GM19240 (cell line): ENCODE measurements at regions not wholly inside any gene's neighbourhood (a gene's known extent, or its start where the extent isn't known, plus 50 kb on each side); places are given as distances from the start of the nearest gene placed in this dataset.
"Not testable (repeated sequence)": the region's sequence is repeated elsewhere in the genome, so short reads cannot be mapped to it uniquely, and the experiment has no call there.

ENCODE experiments used
- DNase-seq: peaks from one replicate; pipeline ENCODE4 v3.0.0; 2011; ENCODE audit warnings: low spot score; ENCODE audit not compliant: insufficient read length

- not testable (repeated sequence) for DNase-seq
Observed at GRCh38 chr1:200284236-200284635, 125.6 kb downstream of the ZNF281 start.

DNA sequence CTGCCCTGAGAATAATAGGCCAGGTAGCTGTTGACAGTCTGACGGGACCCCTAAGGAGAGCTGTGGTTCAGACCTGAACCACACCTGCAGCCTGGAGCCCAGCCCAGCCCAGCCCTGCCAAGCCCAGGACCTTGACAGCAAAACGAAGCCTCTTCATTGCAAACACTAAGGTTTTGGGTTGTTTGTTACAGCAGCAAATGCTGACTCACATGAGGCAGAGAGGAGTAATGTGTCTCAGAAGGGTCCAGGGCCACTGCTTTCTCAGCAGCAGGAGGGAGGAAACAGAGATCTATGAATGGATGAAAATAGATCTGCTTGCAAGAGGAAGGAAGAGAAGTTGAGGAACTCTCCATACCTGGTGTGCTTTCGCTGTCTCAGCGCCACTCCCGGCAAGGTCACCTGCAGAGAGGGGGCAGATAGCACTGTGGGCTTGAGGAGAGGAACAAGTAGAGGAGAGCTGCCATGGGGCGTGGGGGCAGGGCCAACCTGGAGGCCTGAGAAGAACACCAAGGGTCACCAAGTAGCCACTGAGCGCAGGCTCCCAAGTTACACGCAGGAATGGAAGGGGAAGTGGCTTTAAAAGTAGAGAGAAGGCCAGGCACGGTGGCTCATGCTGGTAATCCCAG lies 127.2 kb downstream of the ZNF281 start:
- DNase-seq = no peak

DNA sequence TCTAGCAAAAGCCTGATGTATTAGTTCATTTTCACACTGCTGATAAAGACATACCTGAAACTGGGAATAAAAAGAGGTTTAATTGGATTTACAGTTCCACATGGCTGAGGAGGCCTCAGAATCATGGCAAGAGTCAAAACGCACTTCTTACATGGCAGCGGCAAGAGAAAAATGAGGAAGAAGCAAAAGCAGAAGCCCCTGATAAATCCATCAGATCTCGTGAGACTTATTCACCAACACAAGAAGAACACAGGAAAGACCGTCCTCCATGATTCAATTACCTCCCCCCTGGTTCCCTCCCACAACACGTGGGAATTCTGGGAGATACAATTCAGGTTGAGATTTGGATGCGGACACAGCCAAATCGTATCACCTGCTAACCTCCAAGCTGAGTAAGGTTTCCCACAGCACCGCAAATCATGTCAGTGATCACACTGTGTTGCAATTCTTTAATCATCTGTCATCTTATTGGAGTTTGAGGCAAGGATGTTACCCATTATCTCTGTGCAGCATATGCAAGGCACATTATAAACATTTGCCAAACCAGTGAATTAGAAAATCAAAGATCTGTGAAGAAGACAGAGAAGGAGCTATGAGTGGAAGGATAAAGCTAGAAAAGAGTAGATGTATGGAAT lies 128.5 kb downstream of the ZNF281 start:
- no peak for DNase-seq

DNA sequence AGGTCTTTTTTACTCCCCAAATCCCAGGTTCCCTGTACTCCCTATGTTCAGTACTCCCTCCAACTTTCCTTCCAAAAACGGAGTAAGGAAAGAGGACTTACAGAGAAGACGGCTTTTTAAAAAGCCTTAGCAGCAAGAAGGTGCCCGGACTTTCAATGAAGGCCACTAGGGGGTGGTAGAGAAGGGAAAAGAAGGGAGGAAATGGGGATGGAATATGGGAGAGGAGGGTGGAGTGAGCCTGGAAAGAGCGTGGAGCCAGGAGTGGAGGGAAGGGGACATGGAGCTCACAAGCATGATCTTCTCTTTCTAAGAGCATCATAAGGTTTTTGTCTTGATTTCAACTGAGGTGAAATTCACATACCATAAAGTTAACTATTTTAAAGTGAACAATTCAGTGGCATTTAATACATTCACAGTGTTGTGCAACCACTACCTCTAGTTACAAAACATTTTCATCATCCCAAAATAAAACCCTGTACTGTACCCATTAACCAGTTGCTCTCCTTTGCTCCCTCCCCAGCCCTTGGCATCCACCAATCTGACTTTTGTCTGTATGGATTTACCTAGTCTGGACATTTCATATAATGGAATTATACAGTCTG lies 129.9 kb downstream of the ZNF281 start:
- DNase-seq = no peak

DNA sequence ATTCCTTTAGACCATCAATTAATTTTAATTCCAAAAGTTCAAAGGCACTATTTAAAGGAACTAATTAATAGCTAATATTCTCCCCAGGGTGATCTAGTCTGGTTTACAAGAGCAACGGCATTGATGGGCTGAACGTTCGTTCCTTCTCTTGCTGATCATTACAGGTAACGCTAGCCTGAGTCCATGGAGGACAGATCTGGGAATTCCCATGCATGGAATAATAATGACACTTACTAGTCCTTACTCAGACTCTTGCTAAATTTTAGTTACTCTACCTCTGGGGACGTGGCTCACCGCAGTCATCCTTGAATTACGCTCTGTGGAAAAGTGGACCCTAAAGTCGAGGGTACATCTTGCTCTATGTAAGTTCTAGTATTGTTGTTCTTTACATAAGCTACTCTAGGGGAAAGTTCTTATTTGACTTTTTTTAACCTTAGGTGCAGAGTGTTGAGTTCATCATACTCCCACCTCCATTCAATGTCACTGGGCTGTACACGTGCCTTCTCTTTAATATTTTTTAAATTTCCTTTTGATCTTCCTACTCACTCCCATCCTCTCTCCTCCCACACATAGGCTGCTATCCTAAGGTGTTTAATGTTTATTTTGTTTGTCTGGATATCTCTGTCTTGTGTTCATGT lies 133.9 kb downstream of the ZNF281 start:
- DNase-seq = no peak

DNA sequence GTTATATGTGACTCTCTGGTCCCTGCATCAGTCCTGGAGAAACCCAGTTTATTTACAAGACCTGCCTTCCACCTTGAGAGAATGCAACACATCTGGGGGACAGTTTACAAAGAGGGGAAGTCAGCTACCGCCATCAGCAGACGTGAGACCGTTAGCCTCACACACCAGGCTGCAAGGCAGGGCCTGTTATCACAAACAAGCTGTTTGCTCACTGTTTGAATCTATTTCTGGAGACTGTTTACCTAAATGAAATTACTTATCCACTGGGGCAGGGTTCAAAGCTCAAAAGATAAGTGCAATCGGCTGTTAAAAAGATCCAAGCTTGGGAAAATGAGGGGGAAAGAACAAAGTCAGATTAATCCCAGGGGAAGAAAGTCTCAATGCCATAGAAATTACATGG lies 134.4 kb downstream of the ZNF281 start:
- no peak for DNase-seq

DNA sequence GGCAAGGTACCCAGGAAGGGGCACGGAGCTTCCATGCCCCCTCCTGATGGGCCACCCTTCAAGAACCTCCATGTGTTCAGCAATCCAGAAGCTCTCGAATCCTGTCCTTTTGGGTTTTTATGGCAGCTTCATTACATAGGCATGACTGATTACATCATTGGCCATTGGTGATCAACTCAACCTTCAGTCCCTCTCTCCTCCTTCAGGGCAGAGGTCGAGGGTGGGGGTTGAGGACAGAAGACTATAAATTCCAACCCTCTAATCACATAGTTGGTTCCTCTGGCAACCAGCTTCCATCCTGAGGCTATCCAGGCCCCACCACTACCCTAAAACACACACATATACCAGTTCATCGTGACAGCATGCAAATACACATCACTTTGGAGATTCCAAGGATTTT lies 135.7 kb downstream of the ZNF281 start:
- DNase-seq = no peak

DNA sequence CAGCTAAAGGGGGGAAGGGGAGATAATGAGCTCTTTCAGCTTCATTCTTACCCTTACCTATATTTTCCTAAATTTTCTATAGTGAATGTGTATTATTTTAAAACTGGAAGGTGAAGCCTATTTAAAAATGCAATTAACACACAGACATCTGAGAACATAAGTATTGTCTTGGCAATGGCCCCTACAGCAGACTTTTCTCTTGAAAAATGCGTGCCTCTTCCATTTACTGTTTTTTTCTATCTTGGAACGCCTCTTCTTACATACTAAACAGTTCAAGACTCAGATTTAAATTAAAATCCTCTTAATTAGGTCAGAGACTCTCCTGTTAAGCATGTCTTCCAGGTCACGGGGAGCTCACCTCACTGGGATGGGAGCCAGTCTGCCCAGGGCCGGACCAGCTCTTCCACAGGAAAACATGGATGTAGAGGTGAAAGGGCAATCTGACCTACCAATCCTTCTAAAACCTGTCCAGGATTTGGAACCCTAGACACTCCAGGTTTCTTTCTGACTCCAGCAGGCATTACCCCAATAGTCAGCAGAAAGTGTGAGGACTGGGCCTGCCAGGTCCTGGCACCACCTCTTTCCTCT lies 137.3 kb downstream of the ZNF281 start:
- no peak for DNase-seq

GRCh38 chr1:200269256-200269655 lies 140.6 kb downstream of the ZNF281 start:
- no peak for DNase-seq

DNA sequence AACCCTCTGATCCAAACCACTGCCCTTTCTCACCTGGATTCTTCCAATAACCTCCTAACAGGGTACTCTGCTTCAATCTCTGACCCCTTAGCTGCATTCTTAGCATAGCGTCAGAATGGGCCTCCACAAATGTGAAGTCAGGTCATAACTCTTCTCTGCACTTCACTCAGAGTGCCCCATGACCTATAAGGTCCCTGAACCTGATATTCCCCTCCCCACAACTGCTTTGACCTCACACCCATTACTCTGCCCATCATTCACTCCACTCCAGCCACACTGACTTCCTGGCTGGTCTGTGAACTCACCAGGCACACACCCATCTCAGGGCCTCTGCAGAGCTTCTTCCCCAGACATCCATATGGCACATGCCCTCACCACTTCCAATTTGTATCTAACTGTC lies 141.9 kb downstream of the ZNF281 start:
- no peak for DNase-seq

GRCh38 chr1:200267458-200267857 lies 142.4 kb downstream of the ZNF281 start:
- DNase-seq = no peak

DNA sequence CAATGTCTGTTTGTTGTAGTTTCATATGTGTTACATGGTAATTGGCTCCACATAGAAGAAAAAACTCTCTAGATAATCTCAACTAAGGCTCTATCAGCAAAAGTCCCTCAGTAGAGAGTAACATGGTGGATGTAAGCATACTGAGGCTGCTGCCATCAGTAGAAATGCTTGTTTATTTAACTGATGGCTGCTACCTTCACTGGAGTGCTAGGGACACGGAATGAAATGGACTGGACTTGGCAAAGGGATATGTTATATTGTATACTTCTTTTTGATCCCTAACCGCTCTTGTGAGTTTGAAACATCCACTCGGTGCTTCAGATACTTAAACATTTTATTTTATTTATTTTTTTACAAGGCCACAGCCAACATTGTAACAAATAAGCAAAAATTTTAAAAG lies 143.0 kb downstream of the ZNF281 start:
- no peak for DNase-seq

- DNase-seq = no peak
Observed at GRCh38 chr1:200265881-200266280, 144.0 kb downstream of the ZNF281 start.

- DNase-seq = no peak
Observed at GRCh38 chr1:200265104-200265503, 144.7 kb downstream of the ZNF281 start.

DNA sequence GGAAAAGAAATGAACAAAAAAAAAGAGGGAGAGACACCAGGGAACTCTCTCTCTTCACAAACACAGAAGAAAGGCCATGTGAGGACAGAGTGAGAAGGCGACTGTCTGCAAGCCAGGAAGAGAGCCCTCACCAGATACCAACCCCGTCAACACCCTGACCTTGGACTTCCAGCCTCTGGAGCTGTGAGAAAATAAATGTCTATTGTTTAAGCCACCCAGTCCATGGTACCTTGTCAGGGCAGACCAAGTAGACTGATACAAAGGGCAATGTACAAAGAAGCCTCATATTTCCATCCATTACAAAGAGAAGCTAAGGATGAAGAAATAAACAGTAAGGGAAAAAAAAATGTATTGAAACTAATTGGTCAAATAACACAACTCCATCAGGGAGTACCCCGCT lies 146.6 kb downstream of the ZNF281 start:
- DNase-seq = no peak

DNA sequence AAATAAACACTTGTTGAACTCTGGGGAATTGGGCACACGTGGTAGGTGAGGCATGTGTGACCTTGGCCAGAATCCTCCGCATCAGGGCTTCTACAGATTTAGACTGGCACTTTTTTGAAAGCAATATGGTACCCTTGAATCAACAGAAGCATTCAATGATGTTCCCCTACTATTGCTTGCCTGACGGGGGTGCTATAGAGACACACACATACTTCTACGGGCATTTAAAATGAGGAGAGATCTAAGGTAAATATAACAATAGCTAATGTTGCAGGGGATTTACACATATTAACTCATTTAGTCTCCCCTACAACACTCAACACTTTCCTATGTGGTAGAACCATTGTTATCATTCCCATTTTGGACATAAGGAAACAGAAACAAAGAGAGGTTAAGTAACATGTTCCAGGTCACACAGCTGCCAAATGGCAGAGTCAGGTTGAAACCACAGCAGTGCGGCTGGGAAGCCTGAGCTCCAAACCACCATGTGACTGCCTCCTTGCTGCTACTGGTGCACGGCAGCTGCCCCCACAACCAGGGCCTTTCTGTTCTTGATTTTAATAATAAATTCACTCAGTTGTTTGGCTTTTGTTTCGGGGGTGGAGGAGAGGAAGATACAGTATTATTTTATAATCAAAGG lies 147.4 kb downstream of the ZNF281 start:
- no peak for DNase-seq

DNA sequence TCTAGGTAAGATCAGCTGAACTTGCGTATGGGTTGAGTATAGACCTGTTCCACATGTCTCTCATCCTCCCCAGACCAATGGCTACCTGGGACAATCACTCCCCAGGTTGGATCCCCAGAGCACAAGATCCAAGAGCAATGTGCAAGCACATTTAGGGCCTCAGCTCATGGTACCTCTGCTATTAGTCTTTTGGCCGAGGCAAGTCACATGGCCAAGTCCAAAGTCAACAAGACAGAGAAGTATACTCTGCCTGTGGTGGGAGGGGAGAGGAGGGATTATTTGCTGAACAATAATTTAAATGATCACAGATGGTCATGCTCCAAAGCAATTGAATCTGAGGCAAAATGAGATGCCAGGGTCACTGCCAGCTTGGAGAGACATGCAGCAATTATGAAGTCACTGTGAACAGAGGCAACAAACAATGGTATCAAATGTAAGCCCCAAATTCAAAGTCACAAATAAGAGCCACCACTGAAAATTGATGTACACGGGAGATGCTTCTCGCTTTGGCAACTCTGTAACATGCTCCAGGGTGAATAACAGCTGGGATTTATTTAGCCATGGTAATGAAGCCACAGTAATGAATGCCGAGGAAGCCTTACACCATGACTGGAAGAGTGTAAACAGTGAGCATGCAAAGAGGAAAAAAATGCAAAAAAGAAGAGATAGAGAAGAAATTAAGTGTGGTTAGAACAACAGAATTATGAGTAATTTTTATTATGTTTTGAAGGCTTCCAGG lies 149.1 kb downstream of the ZNF281 start:
- DNase-seq = no peak

DNA sequence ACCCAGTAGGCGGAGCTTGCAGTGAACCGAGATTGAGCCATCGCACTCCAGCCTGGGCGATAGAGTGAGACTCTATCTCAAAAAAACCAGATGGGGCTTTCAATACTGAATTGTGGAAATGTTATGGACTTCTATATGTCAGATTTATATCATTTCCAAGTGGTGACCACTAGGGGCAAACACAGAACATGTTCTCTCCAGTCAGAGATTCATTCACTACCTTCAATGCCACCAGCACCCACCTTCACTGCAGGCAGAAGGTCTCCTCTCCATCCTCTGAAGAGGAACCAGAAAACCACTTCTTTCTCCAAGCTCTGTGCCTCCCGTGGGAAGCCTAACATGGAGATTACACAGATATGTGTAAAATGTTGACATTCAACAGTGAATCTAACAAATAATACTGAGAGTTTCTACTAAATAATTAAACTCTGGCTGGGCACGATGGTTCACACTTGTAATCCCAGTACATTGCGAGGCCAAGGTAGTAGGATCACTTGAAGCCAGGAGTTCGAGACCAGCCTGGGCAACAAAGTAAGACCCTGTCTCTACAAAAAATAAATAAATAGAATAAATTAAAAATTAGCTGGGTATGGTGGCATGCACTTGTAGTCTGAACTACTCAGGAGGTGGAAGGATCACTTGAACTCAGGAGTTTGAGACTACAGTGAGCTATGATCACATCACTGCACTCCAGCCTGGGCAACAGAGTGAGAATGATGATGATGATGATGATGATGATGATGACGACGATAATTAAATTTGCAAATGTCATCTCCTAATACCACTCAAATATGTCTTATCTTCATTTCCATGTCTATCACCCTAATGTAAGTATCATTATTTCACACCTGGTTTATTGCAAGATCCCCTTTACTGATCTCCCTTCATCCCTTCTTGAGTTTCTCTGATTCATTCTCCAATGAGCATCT lies 151.1 kb downstream of the ZNF281 start:
- no peak for DNase-seq

- no peak for DNase-seq
Observed at GRCh38 chr1:200257235-200257634, 152.6 kb downstream of the ZNF281 start.

DNA sequence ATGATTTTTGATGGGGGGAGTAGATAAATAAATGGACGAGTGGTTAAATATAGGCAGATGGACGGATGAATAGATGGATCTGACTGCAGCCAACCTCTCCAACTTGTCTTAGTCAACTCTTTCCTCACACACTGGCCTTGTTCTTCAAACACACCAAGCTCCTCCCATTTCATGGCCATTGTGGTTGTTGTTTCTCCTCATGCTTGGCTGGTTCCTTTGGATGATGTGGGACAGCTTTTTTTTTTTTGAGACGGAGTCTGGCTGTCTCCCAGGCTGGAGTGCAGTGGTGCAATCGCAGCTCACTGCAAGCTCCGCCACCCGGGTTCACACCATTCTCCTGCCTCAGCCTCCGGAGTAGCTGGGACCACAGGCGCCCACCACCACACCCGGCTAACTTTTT lies 155.2 kb downstream of the ZNF281 start:
- DNase-seq = not testable (repeated sequence)
